ENCODE measurements at regions not wholly inside any gene's neighbourhood (a gene's known extent, or its start where the extent isn't known, plus 50 kb on each side); places are given as distances from the start of the nearest gene placed in this dataset.

DNA sequence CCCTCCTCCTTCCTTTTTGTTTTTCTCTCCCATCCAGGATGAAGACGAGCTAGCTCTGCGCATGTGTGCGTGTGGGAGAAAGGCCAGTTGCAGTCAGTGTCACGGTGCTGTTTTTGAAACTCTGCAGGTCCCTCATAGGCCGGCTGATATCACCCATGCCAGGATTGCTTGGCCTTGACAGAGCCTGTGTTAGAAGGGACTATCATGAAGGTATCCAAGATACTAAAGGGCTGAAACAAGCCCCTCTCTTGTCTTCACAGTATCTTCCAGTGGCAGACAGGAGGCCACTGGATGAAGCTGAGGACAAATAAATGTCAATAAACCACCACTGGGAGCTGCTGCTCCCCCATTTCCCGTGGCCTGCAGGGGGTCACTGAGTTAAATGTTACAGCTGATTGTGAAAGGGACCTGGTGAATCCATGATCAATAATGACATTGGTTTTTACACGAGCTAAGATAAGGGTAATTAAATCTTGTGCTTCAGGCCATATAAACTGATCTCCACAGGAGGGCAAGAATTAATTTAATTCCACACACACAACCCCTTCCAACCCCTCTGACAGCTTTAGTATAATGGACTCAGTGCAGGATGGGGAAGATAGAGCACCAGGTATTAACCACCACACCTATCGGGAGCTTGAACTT lies 64.6 kb upstream of the TARBP1 start:
- no peak for TF ChIP-seq TAF1 (IDR thresholded peaks at IDR 0.05; ENCODE audit: borderline replicate concordance, insufficient read depth, low read length)
- TF ChIP-seq POLR2AphosphoS5 (IDR thresholded peaks at IDR 0.05; ENCODE audit: low read depth, low read length), result no peak

DNA sequence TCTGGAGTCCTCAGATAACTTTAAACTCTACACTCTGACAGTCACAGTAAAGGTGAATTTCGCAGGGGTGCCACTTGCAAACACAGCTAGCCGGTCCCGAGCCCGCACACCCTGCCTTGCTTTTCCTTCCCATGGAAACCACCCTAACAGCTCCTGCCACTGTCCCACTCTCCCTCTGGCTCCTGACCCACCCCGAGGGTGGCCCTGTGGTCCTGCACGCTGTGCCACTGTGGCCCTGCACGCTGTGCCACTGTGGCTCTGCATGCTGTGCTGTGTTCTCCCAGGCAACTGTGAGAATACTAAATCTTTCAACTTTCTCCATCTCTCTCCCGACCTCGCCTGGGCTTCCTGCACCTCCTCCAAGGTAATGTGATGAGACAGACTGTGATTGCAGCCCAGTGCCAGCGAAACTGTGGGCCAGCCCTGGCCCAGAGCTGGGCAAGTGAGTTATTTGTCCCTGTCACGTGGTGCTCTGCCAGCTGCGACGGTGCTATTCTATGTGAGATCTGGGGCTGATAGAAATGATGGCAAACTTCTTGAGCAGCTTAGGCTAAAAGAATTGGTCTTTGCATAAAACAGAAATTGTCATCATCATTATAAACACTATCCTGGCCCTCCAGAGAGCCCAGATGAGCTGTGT lies 63.4 kb upstream of the TARBP1 start:
- no peak for TF ChIP-seq POLR2AphosphoS5 (IDR thresholded peaks at IDR 0.05; ENCODE audit: low read depth, low read length)
- no peak for TF ChIP-seq TAF1 (IDR thresholded peaks at IDR 0.05; ENCODE audit: borderline replicate concordance, insufficient read depth, low read length)
- no peak for TF ChIP-seq FOXP2 (optimal IDR thresholded peaks at IDR 0.05; ENCODE audit: borderline replicate concordance, extremely low read depth, extremely low read length, insufficient read depth)

GRCh38 chr1:234541286-234541975 lies 62.5 kb upstream of the TARBP1 start:
- TF ChIP-seq SIN3A (IDR thresholded peaks at IDR 0.05; ENCODE audit: borderline replicate concordance, insufficient read depth, low read length) (no peak), TAF1 (IDR thresholded peaks at IDR 0.05; ENCODE audit: borderline replicate concordance, insufficient read depth, low read length) (no peak), REST (IDR thresholded peaks at IDR 0.05; ENCODE audit: insufficient read depth in 1 of 2, low read depth in 2 of 2, low read length in 2 of 2) (no peak), POLR2AphosphoS5 (IDR thresholded peaks at IDR 0.05; ENCODE audit: low read depth, low read length) (no peak), FOXP2 (optimal IDR thresholded peaks at IDR 0.05; ENCODE audit: borderline replicate concordance, extremely low read depth, extremely low read length, insufficient read depth) (no peak)

DNA sequence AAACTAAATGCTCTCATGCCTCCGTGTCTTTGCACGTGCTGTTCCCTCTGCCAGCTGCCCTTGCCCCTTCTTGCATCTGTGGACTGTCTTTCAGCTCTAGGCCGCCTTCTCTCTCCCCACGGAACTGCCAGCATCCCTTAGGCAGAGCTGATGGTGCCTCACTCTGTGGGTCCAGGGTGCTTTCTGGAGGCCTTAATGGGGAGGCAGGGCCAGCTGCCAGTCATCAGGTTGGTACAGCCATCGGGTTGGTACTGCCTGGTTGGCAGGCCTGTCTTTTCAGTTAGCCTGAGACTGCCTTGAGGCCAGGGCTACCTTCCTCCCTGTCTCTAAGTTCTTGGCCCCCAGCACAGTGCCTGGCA lies 61.4 kb upstream of the TARBP1 start:
- no peak for TF ChIP-seq TAF1 (IDR thresholded peaks at IDR 0.05; ENCODE audit: borderline replicate concordance, insufficient read depth, low read length)
- TF ChIP-seq SIN3A (IDR thresholded peaks at IDR 0.05; ENCODE audit: borderline replicate concordance, insufficient read depth, low read length), result no peak
- TF ChIP-seq FOXP2 (optimal IDR thresholded peaks at IDR 0.05; ENCODE audit: borderline replicate concordance, extremely low read depth, extremely low read length, insufficient read depth), result no peak
- TF ChIP-seq POLR2AphosphoS5 (IDR thresholded peaks at IDR 0.05; ENCODE audit: low read depth, low read length), result no peak
- TF ChIP-seq REST (IDR thresholded peaks at IDR 0.05; ENCODE audit: insufficient read depth in 1 of 2, low read depth in 2 of 2, low read length in 2 of 2), result no peak

- no peak for TF ChIP-seq SIN3A (IDR thresholded peaks at IDR 0.05; ENCODE audit: borderline replicate concordance, insufficient read depth, low read length)
- TF ChIP-seq REST (IDR thresholded peaks at IDR 0.05; ENCODE audit: insufficient read depth in 1 of 2, low read depth in 2 of 2, low read length in 2 of 2), result no peak
- no peak for TF ChIP-seq TAF1 (IDR thresholded peaks at IDR 0.05; ENCODE audit: borderline replicate concordance, insufficient read depth, low read length)
- TF ChIP-seq POLR2AphosphoS5 (IDR thresholded peaks at IDR 0.05; ENCODE audit: low read depth, low read length), result no peak
- TF ChIP-seq FOXP2 (optimal IDR thresholded peaks at IDR 0.05; ENCODE audit: borderline replicate concordance, extremely low read depth, extremely low read length, insufficient read depth), result no peak
Observed at GRCh38 chr1:234539666-234540403, 60.9 kb upstream of the TARBP1 start.

Data from PFSK-1 (cell line).